Ecto neural progenitor cell (in vitro differentiated cells): ENCODE measurements at regions not wholly inside any gene's neighbourhood (a gene's known extent, or its start where the extent isn't known, plus 50 kb on each side); places are given as distances from the start of the nearest gene placed in this dataset.

ENCODE experiments used
- DNase-seq: peaks from one replicate; pipeline ENCODE4 v3.0.0-alpha.2; 2018; ENCODE audit warnings: low spot score

- no peak for DNase-seq
These were observed 597.3 kb upstream of the ADGRL4 start for GRCh38 chr1:79603843-79604242.

GRCh38 chr1:79599257-79599656 lies 592.7 kb upstream of the ADGRL4 start:
- DNase-seq, result no peak

DNA sequence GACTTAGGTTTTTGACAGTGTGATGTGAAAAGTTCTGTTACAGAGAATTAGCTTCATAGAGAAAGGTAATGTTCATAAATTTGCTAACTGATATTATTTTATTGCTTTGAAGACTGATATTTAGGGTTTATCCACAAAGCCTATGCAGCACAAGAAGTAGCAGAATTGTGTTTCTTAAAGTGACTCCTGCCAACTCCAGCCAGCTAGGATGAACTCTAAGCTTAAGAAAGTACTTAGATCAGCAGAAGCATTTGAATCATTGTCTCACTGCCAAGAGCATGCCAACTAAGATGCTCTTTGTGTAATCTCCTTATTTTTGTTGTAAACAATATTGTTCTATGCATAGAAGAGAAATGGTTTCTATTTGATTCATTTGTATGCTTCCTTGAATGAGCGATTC lies 589.4 kb upstream of the ADGRL4 start:
- no peak for DNase-seq

DNA sequence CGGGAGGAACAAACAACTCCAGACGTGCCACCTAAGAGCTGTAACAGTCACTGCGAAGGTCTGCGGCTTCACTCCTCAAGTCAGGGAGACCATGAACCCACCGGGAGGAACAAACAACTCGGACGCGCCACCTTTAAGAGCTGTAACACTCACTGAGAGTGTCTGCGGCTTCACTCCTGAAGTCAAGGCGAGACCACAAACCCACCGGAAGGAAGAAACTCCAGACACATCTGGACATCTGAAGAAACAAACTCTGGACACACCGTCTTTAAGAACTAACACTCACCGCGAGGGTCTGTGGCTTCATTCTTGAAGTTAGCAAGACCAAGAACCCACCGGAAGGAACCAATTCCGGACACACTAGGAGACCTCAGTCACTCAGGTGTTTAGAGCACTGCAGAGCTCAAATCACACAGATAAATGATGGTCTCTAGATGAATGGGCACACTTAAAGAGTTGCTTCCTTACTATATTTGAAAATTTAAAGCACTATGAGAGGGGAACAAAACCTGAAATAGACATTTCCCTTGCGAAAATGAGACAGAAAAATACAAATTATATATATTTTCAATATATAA lies 587.7 kb upstream of the ADGRL4 start:
- DNase-seq, result no peak

DNA sequence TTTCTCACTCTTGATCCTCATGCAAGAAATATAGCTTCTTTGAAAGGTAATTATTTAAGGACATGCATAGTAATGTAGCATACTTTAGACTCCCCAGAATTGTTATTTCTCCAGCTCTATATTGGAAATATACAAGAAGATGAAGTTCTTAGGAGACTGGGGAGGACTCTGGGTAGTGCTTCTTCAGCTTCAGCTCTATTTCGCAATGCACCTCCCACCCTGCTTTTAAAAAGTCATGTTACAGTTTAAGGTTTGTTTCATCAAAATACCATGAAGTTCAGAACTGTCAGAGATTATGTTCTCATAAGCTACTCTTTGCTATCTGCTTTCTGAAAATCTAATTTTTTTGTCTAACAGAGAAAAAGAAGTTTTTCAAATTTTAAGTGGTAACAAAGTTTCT lies 586.2 kb upstream of the ADGRL4 start:
- no peak for DNase-seq

DNA sequence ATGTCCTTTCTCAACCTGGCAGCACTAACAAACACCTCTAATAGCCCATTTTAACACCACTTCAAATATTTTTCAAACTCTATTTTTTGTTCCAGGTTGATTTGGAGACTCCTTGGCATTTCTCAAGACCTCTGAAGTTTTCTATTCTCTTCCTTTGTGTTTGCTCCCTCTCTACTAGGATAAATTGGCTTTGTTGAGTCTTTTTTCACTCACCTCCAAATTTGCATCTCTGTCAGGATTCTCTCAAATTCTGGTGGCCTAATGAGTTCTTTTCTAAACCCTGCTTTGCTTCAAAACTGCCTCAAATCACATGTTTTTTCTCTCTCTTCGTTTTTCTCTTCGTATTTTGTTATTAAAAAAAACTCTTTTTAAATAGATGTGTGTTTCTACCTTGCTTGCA lies 582.2 kb upstream of the ADGRL4 start:
- no peak for DNase-seq

DNA sequence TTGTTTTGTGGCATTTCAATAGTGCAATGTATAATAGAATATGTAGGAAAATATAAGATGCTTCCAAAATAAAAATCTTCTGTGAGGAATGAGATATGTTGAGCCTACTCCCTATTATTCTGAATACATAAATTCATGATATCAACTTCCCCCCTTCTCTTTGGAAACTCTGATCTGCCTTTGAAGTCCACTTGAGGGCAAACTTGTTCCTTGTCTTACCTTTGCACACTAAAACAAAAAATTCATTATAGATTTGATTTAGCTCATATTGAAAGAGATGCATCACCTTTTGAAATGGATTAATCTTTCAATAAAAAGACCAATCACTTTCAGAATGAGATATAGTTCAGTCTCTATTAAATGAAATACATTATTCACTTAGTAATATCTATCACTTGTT lies 580.7 kb upstream of the ADGRL4 start:
- DNase-seq, result no peak

DNA sequence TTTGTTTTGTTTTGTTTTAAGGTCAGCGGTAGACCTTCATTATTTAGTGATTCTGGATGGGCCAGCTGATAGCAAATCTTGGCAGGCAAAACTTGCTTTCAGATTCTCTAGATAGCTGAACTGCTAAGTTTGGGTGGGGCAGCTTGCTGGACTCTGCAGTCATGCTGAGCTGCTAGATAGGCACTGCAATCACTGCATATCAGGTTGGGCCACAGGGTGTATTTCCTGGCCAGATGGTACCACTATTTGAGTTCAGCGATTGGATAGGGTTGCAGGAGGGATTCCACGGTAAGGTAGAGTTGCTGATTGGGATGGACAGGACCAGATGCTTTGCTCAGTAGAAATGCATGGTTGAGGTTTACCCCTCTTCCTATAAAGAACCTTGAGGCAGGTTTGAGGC lies 579.3 kb upstream of the ADGRL4 start:
- no peak for DNase-seq

GRCh38 chr1:79575424-79575823 lies 568.9 kb upstream of the ADGRL4 start:
- DNase-seq, result no peak

- DNase-seq, result no peak
These were observed 561.9 kb upstream of the ADGRL4 start for GRCh38 chr1:79568411-79568810.

GRCh38 chr1:79561521-79561978 lies 555.0 kb upstream of the ADGRL4 start:
- no peak for DNase-seq

DNA sequence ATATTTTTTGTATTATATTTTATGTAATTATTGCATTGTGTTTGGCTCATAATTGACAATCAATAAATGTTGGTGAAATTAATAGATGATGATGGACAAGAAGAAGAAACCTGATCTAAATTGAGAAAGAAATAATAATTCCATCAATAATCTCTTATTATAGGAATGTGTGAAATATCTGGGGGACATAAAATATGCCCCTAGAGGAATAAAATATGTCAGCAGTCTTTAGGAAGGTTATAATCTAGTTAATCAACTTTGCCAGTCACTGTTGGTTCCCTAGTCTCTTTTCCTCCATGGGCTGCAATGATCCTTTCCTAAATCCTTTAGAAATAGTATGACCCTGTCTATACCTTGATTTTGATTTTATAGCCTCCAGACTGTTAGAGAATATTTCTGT lies 549.7 kb upstream of the ADGRL4 start:
- no peak for DNase-seq

DNA sequence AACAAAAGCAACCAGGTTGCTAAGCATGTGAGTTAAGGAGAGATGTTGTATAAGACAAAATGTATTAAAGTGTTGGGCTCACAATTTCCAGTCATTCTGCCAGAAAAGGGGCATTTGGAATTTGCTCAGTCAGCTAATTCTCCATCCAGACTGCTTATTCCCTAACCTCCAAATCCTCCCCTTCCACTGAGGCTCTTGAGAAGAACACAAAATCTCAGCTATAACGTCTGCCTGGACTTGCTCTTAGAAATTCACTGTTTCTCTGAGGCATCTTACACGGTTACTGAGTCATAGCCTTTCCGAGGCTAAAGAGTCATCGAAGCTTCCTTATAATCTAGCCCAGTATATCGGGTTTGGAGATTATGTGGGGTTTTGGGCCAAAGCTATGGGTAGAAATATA lies 548.2 kb upstream of the ADGRL4 start:
- DNase-seq, result no peak

- DNase-seq, result no peak
These were observed 544.8 kb upstream of the ADGRL4 start for GRCh38 chr1:79551321-79551720.

DNA sequence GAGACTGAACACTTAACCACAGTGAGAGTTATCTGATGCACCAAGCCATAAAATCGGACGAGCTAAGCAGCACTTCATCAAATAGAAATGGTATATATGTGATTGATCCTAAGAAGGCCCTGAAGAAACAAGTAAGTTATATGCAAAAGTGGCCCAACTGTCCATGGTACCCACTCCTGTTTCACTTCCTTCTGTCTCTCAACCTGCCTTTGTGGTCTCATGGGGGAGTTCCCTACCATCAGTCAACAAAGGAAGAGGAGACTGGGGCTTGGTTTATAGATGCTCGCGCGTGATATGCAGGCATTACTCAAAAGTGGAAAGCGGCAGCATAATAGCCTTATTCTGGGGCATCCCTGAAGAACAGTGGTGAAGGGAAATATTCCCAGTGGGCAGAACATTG lies 543.9 kb upstream of the ADGRL4 start:
- DNase-seq, result no peak

DNA sequence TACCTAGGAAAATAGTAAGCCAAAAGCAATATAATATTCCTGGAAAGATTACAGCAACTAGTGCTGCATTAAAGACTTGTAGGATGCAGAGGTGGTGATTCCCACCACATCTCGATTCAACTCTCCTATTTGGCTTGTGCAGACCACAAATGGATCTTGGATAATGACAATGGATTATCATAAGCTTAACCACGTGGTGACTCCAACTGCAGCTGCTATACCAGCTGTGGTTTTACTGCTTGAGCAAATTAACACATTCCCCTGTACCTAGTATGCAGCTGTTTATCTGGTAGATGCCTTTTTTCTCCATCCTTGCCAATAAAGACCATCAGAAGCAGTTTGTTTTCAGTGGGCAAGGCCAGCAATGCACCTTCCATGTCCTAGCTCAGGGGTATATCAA lies 542.7 kb upstream of the ADGRL4 start:
- no peak for DNase-seq

GRCh38 chr1:79547514-79547913 lies 541.0 kb upstream of the ADGRL4 start:
- DNase-seq, result no peak

DNA sequence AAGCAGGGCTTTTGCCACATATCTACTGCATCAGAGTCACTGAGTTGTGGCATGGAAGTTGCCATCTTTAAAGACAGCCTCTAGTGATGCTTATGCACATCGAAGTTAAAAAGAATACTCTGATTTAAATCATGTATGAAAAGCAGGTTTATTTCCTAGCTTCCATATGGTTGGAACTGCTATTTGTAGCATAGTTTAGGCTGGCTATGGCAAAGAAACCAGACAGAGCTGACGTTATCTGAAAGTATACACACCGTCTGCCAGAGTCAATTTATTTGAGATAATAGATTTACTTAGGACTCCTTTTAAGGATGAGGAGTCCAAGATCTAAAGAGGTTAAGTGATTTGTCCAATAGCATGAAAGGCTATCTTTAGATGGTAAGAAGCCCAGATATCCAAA lies 536.9 kb upstream of the ADGRL4 start:
- no peak for DNase-seq

GRCh38 chr1:79539001-79539400 lies 532.5 kb upstream of the ADGRL4 start:
- no peak for DNase-seq

DNA sequence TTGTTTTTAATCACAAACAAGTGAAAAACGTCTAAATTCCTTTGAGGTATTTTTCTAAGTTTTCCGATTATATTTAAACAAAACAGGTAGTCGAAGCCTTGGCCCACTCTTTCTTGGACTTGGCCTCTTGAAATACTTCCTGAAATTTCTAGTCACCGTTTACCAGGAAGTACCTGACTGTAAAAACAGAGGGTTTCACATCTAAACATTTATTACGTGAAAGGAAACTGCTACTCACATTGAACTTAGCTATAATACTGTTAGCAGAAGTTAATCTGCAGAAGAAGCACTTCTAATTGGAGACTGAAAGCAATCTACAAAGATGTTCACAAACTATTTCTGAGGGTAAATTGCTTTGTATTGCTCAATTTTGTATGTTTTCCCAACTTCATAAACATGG lies 526.0 kb upstream of the ADGRL4 start:
- no peak for DNase-seq

DNA sequence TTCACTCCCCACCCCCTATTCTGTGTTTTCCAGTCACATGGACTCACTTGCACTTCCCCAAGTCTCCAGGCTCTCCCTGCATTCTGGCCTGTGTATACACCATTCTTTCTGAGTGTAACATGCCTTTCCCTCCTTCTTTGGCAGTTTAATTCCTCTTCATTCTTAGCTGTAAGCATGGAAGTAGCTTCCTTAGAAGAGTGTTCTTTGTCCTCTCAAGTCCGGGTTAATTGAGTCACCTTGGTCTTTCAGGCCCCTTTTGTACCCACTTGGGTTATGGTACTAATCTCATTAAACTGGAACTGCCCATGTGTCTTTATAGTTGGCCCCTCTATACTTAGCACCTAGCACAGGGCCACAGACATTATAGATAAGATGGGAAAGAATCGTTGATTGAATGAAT lies 525.3 kb upstream of the ADGRL4 start:
- DNase-seq, result peak; percentile 49

GRCh38 chr1:79530476-79530875 lies 523.9 kb upstream of the ADGRL4 start:
- DNase-seq, result no peak

GRCh38 chr1:79530055-79530454 lies 523.5 kb upstream of the ADGRL4 start:
- DNase-seq, result no peak

- no peak for DNase-seq
These were observed 517.6 kb upstream of the ADGRL4 start for GRCh38 chr1:79524126-79524525.
